T-helper 17 cell (primary cell): ENCODE measurements at regions not wholly inside any gene's neighbourhood (a gene's known extent, or its start where the extent isn't known, plus 50 kb on each side); places are given as distances from the start of the nearest gene placed in this dataset.
"Not testable (repeated sequence)": the region's sequence is repeated elsewhere in the genome, so short reads cannot be mapped to it uniquely, and the experiment has no call there.

Experiments used
- ATAC-seq: fragments of 150-1000 bp; cut with Tn5 transposase; 2 replicates; pipeline ENCODE4 v1.10.0; 2021; ENCODE audit warnings: mild to moderate bottlenecking, moderate library complexity
- DNase-seq, 3 donors: peaks; one replicate each; pipeline versions ENCODE4 v3.0.0 to v3.0.0-alpha.2; 2020 to 2021
- H3K9me3 ChIP-seq: one replicate; pipeline ENCODE4 v1.7.0; 2013; ENCODE audit warnings: low read length, mild to moderate bottlenecking; ENCODE audit not compliant: control insufficient read depth, poor library complexity, severe bottlenecking
- H3K27ac Mint-ChIP-seq: one replicate; pipeline ENCODE4 v1.8.0; 2022; ENCODE audit warnings: mild to moderate bottlenecking, moderate library complexity, mixed read lengths
- H3K27me3 Mint-ChIP-seq: one replicate; pipeline ENCODE4 v1.8.0; 2022; ENCODE audit warnings: mixed read lengths
- H3K36me3 Mint-ChIP-seq: one replicate; pipeline ENCODE4 v1.8.0; 2022; ENCODE audit warnings: low read depth, mixed read lengths
- H3K4me1 Mint-ChIP-seq: one replicate; pipeline ENCODE4 v1.8.0; 2022; ENCODE audit warnings: mild to moderate bottlenecking, mixed read lengths
- H3K4me3 Mint-ChIP-seq: one replicate; pipeline ENCODE4 v1.8.0; 2022; ENCODE audit warnings: mild to moderate bottlenecking, moderate library complexity, mixed read lengths

DNA sequence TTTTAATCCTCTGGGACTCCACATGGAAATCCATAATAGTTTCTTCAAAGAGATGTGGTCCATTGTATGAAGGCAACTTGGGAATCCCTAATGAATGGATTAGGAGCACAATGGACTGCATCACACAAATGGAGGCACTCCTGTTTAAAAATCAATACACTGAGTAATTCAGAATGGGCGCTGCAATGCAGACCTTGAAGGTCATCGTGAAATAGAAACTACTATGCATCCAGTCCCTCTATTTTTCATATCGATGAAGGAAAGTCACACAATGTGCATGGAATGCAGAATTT is 98.8 kb upstream of the EGFL6 start:
- DNase-seq (no peak), ATAC-seq (no peak)
- Mint-ChIP-seq H3K36me3 (no peaks in the 10 kb centered on the region), H3K27me3 (no peaks in the 10 kb centered on the region), H3K4me1 (peaks cover 5% of the 10 kb centered on the region), H3K27ac (no peak overlapping the region), H3K4me3 (no peak overlapping the region)
- no peaks in the 10 kb centered on the region for H3K9me3 ChIP-seq

DNA sequence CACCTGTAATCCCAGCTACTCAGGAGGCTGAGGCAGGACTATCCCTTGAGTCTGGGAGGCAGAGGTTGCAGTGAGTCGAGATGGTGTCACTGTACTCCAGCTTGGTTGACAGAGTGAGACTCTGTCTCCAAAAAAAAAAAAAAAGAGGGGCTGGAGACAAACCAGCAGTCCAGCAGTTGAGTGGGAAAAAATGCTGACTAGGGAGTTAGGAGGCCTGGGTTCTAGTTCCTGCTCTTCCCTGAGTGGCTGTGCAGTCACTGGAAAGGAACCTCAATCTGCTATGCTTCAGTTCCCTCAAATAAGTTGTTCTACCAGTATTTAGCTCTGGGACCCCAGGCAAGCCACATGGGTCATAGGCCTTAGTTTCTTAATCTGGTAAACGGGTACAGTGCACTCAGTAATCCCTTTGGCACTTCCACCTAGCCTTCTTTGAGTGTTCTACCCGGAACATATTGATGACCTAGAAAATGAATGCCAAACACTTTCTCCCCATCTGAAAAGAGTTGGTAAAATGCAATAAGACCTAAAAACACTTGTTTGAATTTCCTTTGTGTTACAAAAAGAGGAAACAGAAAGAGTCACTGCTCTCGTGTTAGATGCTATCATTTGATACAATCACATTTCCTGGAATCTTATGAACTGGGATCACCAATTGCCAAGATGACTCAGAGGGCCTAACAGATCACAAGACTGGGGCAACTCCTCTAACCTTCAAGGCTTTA is 99.3 kb upstream of the EGFL6 start:
- H3K9me3 ChIP-seq = no peaks in the 10 kb centered on the region
- no peaks in the 10 kb centered on the region for H3K36me3 Mint-ChIP-seq
- DNase-seq (no peak), ATAC-seq (no peak)
- peaks cover 5% of the 10 kb centered on the region for H3K4me1 Mint-ChIP-seq
- H3K27ac Mint-ChIP-seq = no peak overlapping the region
- no peak overlapping the region for H3K4me3 Mint-ChIP-seq
- H3K27me3 Mint-ChIP-seq = no peaks in the 10 kb centered on the region

DNA sequence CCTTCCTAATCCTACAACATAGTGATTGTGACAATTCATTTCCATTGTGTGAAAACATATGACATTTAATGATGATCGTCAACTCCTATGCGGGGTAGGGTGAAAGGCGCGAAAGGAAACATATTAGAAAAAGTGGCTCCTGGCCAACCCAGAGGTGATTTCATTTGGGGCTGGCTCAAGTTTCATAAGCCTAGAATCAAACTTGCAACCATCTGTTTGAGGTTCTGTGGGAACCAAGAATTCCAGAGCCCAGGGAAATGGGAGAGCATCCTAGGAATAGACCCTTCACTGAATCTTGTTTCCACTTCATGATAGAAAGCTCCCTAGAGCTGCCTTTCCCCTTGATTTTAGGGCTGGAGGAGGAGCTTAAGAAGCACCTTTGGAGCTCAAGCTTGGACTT is 101.3 kb upstream of the EGFL6 start:
- DNase-seq = no peak
- H3K4me1 Mint-ChIP-seq = peaks cover 4% of the 10 kb centered on the region
- H3K27ac Mint-ChIP-seq = no peak overlapping the region
- no peaks in the 10 kb centered on the region for H3K27me3 Mint-ChIP-seq
- no peaks in the 10 kb centered on the region for H3K9me3 ChIP-seq
- no peaks in the 10 kb centered on the region for H3K36me3 Mint-ChIP-seq
- no peak overlapping the region for H3K4me3 Mint-ChIP-seq
- no peak for ATAC-seq

DNA sequence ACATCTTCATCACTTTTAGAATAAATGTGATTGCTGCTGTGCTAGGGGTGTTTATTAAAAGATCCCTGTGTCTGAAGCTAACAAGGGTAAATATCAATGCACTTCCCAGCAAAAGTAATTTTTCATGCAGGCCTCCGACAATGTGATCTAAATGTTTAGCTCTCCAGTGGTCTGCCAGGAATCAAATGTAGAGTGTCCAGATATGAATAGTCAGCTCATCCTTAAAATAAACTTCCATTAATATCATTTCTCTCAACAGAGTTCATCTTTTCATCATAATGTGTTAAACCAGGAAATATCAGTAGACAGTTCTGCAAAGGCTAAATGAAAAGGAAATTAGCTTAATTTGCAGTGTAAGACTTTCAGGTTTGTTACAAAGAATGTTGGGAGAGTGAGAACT is 102.2 kb upstream of the EGFL6 start:
- DNase-seq = no peak
- Mint-ChIP-seq H3K4me1 (peaks cover 2% of the 10 kb centered on the region), H3K27ac (no peak overlapping the region)

DNA sequence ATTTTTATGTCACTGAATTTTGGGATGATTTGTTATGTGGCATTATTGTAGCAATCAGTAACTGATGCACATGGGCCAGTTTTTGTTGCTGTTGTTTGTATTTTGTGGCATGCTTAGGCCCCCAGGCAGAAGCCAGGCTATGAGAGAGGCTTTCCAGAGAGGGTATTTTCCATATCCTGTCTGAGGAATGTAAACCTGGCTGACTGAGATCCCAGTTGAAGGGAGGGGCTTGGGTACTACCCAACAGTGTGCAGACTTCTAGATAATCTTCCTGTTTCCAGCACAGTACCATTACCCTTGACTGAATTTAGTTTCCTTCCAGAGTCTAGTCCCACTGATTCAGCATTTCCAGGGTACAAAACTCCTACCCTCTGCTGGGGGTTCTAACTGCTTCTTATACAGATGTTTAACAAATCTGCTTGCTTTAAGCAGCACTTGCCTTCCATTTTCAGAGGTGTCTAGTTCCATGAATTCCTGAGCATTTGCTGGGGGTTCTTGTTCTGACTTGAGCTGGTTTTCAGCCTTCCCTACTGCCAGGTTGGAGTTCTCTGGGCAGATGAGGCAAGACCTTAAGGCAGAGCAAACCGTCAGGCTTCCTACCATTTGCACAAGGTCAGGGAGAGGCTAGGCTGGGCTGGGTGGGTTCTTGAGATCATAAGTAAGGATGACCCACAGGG is 104.7 kb upstream of the EGFL6 start:
- no peak overlapping the region for H3K27ac Mint-ChIP-seq
- H3K27me3 Mint-ChIP-seq = no peaks in the 10 kb centered on the region
- ATAC-seq (no peak), DNase-seq (no peak)
- no peaks in the 10 kb centered on the region for H3K36me3 Mint-ChIP-seq
- no peaks in the 10 kb centered on the region for H3K4me1 Mint-ChIP-seq
- no peak overlapping the region for H3K4me3 Mint-ChIP-seq
- no peaks in the 10 kb centered on the region for H3K9me3 ChIP-seq

More for the DNA sequence above, 102.2 kb upstream of the EGFL6 start:
- Mint-ChIP-seq H3K36me3 (no peaks in the 10 kb centered on the region), H3K27me3 (no peaks in the 10 kb centered on the region), H3K4me3 (no peak overlapping the region)
- no peaks in the 10 kb centered on the region for H3K9me3 ChIP-seq
- ATAC-seq = no peak

DNA sequence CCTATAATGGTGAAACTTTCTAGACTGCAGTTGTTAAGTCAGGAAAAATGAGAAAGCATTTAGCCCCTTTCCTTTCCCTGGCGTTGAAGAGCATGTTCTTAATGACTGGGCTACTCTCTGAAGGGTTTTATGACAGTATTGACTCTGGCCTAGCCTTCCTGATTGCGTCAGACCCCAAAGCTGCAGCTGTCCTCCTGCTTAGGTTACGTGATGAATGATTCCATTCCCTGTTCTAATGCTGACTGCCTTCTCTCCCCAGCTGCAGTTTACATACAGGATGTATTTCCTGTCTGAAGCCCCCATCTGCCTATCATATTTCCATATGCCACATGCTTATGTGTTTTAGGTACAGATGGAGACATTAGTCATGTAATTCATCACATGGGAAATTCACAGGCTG is 105.8 kb upstream of the EGFL6 start:
- Mint-ChIP-seq H3K27me3 (no peaks in the 10 kb centered on the region), H3K36me3 (no peaks in the 10 kb centered on the region), H3K27ac (no peak overlapping the region), H3K4me3 (no peak overlapping the region), H3K4me1 (no peaks in the 10 kb centered on the region)
- ATAC-seq (no peak), DNase-seq (no peak)
- no peaks in the 10 kb centered on the region for H3K9me3 ChIP-seq

DNA sequence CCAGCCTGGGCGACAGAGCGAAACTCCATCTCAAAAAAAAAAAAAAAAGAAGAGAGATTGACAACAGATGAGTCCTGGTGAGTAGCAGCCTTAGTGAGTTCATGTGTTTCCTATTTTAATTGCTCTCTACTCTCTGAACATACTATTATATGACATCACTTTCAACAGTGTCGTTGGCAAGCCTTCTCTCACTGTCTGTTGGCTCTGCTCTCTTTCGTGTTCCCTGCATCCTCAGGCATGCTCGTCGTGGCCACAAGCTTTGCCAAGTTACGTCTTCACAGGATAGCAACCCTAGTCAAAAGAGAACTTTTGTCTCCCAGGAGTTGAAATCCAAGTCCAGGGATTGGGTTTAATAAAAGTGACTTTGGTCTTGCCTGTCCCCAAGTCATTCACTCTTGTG is 117.1 kb upstream of the EGFL6 start:
- no peak overlapping the region for H3K27ac Mint-ChIP-seq
- ATAC-seq (no peak), DNase-seq (no peak)
- H3K27me3 Mint-ChIP-seq = no peaks in the 10 kb centered on the region
- no peaks in the 10 kb centered on the region for H3K9me3 ChIP-seq
- H3K4me1 Mint-ChIP-seq = peaks cover 2% of the 10 kb centered on the region
- no peaks in the 10 kb centered on the region for H3K36me3 Mint-ChIP-seq
- H3K4me3 Mint-ChIP-seq = no peak overlapping the region

DNA sequence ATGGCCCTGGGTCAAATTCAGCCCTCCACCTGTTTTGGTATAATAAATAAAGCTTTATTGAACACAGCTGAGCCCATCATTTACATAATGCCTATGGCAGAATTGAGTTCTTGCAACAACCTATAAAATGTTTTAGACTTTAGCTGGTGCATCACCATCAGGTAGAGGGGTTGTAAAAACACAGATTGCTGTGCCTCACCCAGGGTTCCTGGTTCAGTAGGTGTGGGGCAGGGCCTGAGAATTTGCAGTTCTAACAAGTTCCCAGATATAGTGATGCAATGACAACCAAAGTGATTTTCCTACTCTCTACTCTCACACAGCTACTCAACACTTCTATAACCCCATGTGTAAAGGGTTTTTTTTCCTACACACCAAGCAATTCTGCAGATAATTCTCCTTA is 120.0 kb upstream of the EGFL6 start:
- H3K27me3 Mint-ChIP-seq = no peaks in the 10 kb centered on the region
- H3K27ac Mint-ChIP-seq = no peak overlapping the region
- peaks cover 2% of the 10 kb centered on the region for H3K4me1 Mint-ChIP-seq
- no peaks in the 10 kb centered on the region for H3K9me3 ChIP-seq
- no peak overlapping the region for H3K4me3 Mint-ChIP-seq
- ATAC-seq = no peak
- H3K36me3 Mint-ChIP-seq = no peaks in the 10 kb centered on the region
- DNase-seq = no peak

DNA sequence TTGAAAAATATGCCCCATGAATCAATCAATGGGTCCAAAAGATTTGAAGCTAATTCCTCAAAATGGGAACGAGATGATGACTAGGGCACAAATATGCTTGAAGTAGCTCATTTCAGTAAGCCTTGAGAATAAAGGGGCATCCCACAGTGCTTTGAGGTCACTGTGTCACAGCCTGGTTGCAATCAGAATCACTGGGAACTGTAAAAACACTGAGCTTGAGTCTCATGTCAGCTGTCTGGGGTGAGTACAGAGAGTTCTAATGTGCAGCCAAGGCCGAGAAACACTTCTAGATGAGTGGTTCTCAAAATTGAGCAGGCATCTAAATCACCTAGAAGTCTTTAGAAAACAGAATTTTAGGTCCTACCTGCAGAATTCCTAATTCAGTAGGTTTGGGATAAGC is 120.5 kb upstream of the EGFL6 start:
- H3K9me3 ChIP-seq = no peaks in the 10 kb centered on the region
- H3K4me3 Mint-ChIP-seq = no peak overlapping the region
- H3K36me3 Mint-ChIP-seq = no peaks in the 10 kb centered on the region
- DNase-seq (no peak), ATAC-seq (no peak)
- H3K27ac Mint-ChIP-seq = no peak overlapping the region
- H3K4me1 Mint-ChIP-seq = peaks cover 2% of the 10 kb centered on the region
- no peaks in the 10 kb centered on the region for H3K27me3 Mint-ChIP-seq

DNA sequence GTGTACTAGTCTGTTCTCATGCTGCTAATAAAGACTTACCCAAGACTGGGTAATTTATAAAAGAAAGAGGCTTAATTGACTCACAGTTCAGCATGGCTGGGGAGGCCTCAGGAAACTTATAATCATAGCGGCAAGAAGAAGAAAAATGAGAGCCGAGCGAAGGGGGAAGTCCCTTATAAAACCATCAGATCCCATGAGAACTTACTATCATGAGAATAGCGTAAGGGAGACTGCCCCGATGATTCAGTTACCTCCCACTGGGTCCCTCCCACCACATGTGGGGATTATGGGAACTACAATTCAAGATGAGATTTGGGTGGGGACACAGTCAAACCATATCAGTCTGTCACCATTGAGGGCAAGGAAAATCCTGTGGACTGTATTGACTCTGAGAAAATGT is 121.8 kb upstream of the ATXN3L start:
- not testable (repeated sequence) for ATAC-seq, H3K27ac Mint-ChIP-seq, H3K4me3 Mint-ChIP-seq, DNase-seq, H3K27me3 Mint-ChIP-seq, H3K4me1 Mint-ChIP-seq, H3K36me3 Mint-ChIP-seq, H3K9me3 ChIP-seq

DNA sequence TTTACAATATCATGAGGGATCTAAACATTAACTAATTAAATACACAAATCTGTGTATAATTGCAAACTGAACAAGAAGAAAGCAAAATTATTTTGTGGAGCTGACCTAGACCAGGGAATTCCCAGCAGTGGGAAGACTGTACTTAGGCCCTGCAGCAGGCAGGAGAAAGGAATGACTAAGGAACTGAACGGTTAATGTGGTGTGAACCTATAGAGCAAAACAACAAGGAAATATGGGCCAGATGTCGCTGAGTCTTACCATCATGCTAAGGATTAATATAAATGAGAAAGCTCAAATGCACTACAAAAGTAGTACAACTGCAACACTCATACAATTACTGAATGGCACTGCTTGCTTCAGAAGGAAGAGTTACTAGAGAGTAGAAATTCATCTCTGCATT is 120.3 kb upstream of the ATXN3L start:
- DNase-seq = no peak
- Mint-ChIP-seq H3K27ac (no peak overlapping the region), H3K4me3 (no peak overlapping the region), H3K36me3 (no peaks in the 10 kb centered on the region), H3K4me1 (no peaks in the 10 kb centered on the region), H3K27me3 (no peaks in the 10 kb centered on the region)
- ATAC-seq = no peak
- H3K9me3 ChIP-seq = no peaks in the 10 kb centered on the region

DNA sequence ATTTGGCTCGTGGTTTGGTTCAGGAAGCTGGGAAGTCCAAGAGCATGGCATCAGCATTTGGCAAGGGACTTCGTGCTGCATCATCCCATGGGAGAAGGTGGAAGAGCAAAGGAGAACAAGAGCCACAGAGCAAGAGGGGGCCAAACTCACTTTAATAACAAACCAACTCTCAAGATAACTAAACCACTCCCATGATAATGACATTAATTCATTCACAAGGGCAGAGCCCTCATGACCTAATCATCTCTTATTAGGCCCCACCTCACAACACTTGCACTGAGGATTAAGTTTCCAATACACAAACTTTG is 113.4 kb upstream of the ATXN3L start:
- no peak overlapping the region for H3K4me3 Mint-ChIP-seq
- peaks cover 8% of the 10 kb centered on the region for H3K4me1 Mint-ChIP-seq
- no peak for ATAC-seq
- no peak overlapping the region for H3K27ac Mint-ChIP-seq
- DNase-seq = no peak
- H3K36me3 Mint-ChIP-seq = no peaks in the 10 kb centered on the region
- H3K9me3 ChIP-seq = no peaks in the 10 kb centered on the region
- H3K27me3 Mint-ChIP-seq = no peaks in the 10 kb centered on the region

DNA sequence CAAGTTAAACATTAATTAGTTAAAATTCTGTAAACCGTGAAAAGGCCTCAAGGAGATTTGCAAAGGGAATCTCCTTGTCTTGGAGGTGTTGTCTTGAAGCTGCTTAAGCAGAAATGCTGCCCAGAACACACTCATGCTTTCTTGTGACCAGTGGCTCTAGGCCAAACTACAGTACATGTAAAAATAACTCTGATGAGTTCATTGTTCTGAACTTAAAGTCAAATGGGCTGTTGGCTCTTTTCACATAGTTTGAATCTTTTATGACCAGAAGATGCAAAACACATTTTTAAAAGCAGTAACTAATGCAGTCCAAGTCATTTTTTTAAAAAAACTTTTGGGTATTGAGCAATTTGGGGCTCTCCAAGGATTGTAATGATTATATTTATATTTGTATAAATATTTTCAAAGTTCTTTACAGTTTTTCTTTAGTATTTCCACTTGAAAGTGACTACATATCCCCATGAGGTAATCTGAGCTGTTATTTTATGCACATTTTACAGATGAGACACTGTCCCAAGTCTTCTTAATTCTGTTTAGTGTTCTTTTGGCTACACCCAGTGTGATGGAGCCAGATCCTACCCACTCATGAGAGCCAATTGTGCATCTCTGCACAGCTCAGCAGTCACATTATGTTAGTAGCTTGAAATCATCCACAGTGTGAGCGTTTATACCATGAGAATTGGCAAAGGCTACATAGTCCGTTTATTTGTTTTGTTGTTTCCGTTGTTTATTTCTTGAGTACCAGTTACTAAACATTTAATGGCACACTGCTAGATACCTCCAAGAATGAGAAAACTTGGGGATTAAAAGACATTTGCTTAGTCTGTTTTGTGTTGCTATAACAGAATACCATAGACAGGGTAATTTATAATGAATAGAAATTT is 112.8 kb upstream of the ATXN3L start:
- Mint-ChIP-seq H3K27me3 (no peaks in the 10 kb centered on the region), H3K27ac (no peak overlapping the region), H3K4me3 (no peak overlapping the region), H3K36me3 (no peaks in the 10 kb centered on the region), H3K4me1 (peaks cover 11% of the 10 kb centered on the region)
- no peak for ATAC-seq
- no peaks in the 10 kb centered on the region for H3K9me3 ChIP-seq
- no peak for DNase-seq
